ENCODE measurements at regions not wholly inside any gene's neighbourhood (a gene's known extent, or its start where the extent isn't known, plus 50 kb on each side); places are given as distances from the start of the nearest gene placed in this dataset.

DNA sequence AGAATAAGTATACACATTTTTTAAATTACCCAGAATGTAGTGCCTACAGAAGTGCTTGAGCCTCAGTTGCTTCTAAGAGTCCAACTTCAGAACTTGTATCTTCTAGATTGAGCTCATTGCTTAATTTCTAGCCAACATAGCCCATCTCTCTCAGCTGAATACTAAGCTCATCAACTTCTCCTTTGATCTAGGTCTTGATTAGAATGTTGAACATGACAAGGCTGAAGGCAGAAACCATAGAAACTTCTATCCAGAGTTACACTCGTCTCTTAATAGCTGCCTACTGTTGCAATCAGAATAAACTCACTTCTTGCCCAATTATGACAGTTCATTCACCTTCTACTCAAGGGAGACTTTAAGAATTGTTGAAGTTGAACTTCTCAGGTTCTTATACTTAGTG is 327.3 kb upstream of the THBS1 start:
- TF ChIP-seq, protein P1, sequence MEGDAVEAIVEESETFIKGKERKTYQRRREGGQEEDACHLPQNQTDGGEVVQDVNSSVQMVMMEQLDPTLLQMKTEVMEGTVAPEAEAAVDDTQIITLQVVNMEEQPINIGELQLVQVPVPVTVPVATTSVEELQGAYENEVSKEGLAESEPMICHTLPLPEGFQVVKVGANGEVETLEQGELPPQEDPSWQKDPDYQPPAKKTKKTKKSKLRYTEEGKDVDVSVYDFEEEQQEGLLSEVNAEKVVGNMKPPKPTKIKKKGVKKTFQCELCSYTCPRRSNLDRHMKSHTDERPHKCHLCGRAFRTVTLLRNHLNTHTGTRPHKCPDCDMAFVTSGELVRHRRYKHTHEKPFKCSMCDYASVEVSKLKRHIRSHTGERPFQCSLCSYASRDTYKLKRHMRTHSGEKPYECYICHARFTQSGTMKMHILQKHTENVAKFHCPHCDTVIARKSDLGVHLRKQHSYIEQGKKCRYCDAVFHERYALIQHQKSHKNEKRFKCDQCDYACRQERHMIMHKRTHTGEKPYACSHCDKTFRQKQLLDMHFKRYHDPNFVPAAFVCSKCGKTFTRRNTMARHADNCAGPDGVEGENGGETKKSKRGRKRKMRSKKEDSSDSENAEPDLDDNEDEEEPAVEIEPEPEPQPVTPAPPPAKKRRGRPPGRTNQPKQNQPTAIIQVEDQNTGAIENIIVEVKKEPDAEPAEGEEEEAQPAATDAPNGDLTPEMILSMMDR (IDR thresholded peaks at IDR 0.05; ENCODE audit: insufficient read depth, low read length, poor library complexity, severe bottlenecking) = no peak
- TF ChIP-seq EZH2phosphoT487 (conservative IDR thresholded peaks at IDR 0.05; ENCODE audit: low read length) = no peak

All from SU-DHL-6 (cell line).